ENCODE measurements at regions not wholly inside any gene's neighbourhood (a gene's known extent, or its start where the extent isn't known, plus 50 kb on each side); places are given as distances from the start of the nearest gene placed in this dataset.

GRCh38 chr13:55783841-55784240 is 1356.9 kb upstream of the PRR20A start:
- Mint-ChIP-seq H3K27ac (ENCODE audit: unreplicated experiment) (no peak overlapping the region), H3K4me1 (no peaks in the 10 kb centered on the region), H3K27me3 (ENCODE audit: low read depth) (no peaks in the 10 kb centered on the region), H3K9me3 (peaks cover 5% of the 10 kb centered on the region), H3K4me3 (no peak overlapping the region), H3K36me3 (ENCODE audit: low read depth) (no peaks in the 10 kb centered on the region)
- no peak for DNase-seq (ENCODE audit: low read depth, low spot score)
- TF ChIP-seq, protein P1, sequence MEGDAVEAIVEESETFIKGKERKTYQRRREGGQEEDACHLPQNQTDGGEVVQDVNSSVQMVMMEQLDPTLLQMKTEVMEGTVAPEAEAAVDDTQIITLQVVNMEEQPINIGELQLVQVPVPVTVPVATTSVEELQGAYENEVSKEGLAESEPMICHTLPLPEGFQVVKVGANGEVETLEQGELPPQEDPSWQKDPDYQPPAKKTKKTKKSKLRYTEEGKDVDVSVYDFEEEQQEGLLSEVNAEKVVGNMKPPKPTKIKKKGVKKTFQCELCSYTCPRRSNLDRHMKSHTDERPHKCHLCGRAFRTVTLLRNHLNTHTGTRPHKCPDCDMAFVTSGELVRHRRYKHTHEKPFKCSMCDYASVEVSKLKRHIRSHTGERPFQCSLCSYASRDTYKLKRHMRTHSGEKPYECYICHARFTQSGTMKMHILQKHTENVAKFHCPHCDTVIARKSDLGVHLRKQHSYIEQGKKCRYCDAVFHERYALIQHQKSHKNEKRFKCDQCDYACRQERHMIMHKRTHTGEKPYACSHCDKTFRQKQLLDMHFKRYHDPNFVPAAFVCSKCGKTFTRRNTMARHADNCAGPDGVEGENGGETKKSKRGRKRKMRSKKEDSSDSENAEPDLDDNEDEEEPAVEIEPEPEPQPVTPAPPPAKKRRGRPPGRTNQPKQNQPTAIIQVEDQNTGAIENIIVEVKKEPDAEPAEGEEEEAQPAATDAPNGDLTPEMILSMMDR (conservative IDR thresholded peaks at IDR 0.05): no peak

DNA sequence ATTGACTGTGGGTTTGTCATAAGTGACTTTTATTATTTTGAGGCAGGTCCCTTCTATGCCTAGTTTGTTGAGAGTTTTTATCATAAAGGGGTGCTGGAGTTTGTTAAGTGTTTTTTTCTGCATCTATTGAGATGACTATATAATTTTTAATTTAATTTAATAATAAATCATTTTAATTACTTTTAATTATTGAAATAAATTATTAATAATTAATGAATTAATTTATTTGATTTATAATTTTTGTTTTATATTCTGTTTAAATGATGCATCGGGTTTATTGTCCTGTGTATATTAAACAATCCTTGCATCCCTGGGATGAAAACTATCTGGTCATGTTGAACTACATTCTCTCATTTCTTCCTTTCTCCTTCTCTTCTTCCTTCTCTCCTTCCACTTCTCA is 1352.2 kb upstream of the PRR20A start:
- H3K27me3 Mint-ChIP-seq (ENCODE audit: low read depth): no peaks in the 10 kb centered on the region
- H3K36me3 Mint-ChIP-seq (ENCODE audit: low read depth): no peaks in the 10 kb centered on the region
- no peak overlapping the region for H3K4me3 Mint-ChIP-seq
- no peaks in the 10 kb centered on the region for H3K4me1 Mint-ChIP-seq
- peaks cover 5% of the 10 kb centered on the region for H3K9me3 Mint-ChIP-seq
- TF ChIP-seq, protein P1 (conservative IDR thresholded peaks at IDR 0.05): no peak
- DNase-seq (ENCODE audit: low read depth, low spot score): no peak
- no peak overlapping the region for H3K27ac Mint-ChIP-seq (ENCODE audit: unreplicated experiment)

DNA sequence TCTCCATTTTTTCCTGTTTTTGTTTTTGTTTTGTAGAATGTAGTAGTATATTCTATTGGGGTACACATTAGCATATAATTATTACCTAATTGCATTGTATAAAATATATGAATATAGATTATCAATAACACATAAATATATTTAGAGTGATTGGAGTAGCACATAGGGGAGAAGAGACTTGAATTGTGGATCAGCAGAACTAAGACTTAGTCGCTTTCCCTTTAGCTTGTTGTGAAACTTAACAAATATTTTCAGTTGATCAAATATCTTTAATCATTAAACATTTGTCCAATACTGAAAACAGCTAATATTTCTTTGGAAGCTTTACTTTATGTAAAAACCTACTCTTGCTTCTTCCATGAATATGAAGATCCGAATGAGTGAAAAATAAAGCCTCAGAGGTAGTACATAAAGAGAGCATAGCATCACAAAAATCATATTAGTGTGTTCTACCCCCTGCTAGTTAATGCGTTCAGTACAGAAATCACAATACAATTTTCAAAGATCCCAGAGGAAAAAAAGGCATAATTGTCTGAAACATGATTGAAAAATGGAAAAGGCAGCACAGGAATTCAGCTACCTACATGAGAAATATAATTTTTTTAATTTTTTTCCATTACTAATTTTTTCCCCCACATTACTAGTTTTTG is 1348.0 kb upstream of the PRR20A start:
- Mint-ChIP-seq H3K36me3 (ENCODE audit: low read depth) (no peaks in the 10 kb centered on the region), H3K4me3 (no peak overlapping the region), H3K27ac (ENCODE audit: unreplicated experiment) (no peak overlapping the region), H3K9me3 (peaks cover 5% of the 10 kb centered on the region), H3K4me1 (no peaks in the 10 kb centered on the region), H3K27me3 (ENCODE audit: low read depth) (no peaks in the 10 kb centered on the region)
- TF ChIP-seq, protein P1 (conservative IDR thresholded peaks at IDR 0.05): no peak
- no peak for DNase-seq (ENCODE audit: low read depth, low spot score)

DNA sequence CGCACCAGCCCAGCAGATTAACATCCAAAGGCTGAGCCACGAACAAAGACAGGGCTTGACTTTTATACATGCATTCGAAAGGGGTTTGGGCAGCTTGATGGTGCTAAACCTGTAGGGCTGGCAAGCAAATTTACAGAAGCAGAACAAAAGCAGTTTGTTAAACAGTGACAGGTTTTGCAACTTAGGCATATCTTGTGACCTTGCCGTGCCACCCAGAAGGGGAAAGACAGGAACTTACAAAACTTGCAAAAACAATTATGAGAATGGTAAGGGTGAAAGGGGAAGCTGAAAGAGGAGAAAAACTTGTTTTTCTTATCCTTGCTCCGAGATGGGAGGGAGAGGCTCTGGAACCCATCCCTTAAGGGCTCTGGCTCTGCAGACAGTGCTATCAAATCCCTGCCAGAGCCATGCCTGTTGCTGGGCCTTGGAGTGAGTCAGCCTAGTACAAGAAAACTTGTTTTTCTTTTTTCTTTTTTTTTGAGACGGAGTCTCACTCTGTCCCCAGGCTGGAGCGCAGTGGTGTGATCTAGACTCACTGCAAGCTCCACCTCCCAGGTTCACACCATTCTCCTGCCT is 1325.2 kb upstream of the PRR20A start:
- no peak for DNase-seq (ENCODE audit: low read depth, low spot score)
- H3K4me1 Mint-ChIP-seq: no peaks in the 10 kb centered on the region
- H3K27me3 Mint-ChIP-seq (ENCODE audit: low read depth): no peaks in the 10 kb centered on the region
- H3K36me3 Mint-ChIP-seq (ENCODE audit: low read depth): no peaks in the 10 kb centered on the region
- H3K27ac Mint-ChIP-seq (ENCODE audit: unreplicated experiment): peak overlapping the region; percentile 14
- TF ChIP-seq, protein P1 (conservative IDR thresholded peaks at IDR 0.05): no peak
- H3K4me3 Mint-ChIP-seq: no peak overlapping the region
- H3K9me3 Mint-ChIP-seq: peaks cover 5% of the 10 kb centered on the region

GRCh38 chr13:55816976-55817601 is 1323.6 kb upstream of the PRR20A start:
- Mint-ChIP-seq H3K27me3 (ENCODE audit: low read depth) (no peaks in the 10 kb centered on the region), H3K4me3 (no peak overlapping the region), H3K36me3 (ENCODE audit: low read depth) (no peaks in the 10 kb centered on the region), H3K4me1 (no peaks in the 10 kb centered on the region), H3K9me3 (peaks cover 5% of the 10 kb centered on the region), H3K27ac (ENCODE audit: unreplicated experiment) (no peak overlapping the region)
- no peak for DNase-seq (ENCODE audit: low read depth, low spot score)
- TF ChIP-seq, protein P1 (conservative IDR thresholded peaks at IDR 0.05): no peak

Measured in neural crest cell (in vitro differentiated cells).